GM13977 (cell line): ENCODE measurements at regions not wholly inside any gene's neighbourhood (a gene's known extent, or its start where the extent isn't known, plus 50 kb on each side); places are given as distances from the start of the nearest gene placed in this dataset.

Experiments
- DNase-seq: peaks from one replicate; pipeline ENCODE4 v3.0.0; 2012; ENCODE audit warnings: low spot score
- in situ Hi-C: fragments of 300-500 bp; cut with MboI; formaldehyde crosslinking; loops from one replicate; pipeline ENCODE4 v1.12.0; 2022; ENCODE audit warnings: low sequenced_read_pairs, low pct_unique_long_range_greater_than_20kb, mixed read lengths, inconsistent platforms; ENCODE audit not compliant: unreplicated experiment
- TF ChIP-seq, protein P1 (sequence below): IDR thresholded peaks from 2 replicates; pipeline ENCODE4 v1.5.1; 2012; ENCODE audit warnings: mild to moderate bottlenecking, control low read depth; ENCODE audit not compliant: insufficient read depth; ENCODE audit errors: extremely low read depth, missing control alignments

DNA sequence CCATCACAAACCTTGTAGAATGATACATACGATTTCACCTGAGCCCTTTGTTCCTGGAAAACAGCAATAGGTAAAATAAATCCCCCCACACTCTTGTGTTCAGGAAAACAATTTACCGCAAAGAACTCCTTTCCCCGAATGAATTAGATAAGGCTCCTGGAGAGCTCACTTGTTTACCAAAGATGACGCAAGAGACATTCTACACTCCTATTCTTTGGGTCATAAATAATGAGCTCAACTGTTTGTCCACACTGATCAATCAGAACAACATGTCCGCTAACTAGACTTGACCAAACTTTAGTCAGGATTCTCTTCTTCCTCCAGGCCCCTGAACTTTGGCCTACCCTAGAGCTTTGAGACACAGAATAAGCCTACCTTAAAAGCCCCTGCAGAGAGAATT is 271.9 kb upstream of the OPRM1 start:
- in situ Hi-C loops = no loop called here

GRCh38 chr6:153758516-153758915 is 280.5 kb upstream of the OPRM1 start:
- no peak for DNase-seq
- TF ChIP-seq, protein P1, sequence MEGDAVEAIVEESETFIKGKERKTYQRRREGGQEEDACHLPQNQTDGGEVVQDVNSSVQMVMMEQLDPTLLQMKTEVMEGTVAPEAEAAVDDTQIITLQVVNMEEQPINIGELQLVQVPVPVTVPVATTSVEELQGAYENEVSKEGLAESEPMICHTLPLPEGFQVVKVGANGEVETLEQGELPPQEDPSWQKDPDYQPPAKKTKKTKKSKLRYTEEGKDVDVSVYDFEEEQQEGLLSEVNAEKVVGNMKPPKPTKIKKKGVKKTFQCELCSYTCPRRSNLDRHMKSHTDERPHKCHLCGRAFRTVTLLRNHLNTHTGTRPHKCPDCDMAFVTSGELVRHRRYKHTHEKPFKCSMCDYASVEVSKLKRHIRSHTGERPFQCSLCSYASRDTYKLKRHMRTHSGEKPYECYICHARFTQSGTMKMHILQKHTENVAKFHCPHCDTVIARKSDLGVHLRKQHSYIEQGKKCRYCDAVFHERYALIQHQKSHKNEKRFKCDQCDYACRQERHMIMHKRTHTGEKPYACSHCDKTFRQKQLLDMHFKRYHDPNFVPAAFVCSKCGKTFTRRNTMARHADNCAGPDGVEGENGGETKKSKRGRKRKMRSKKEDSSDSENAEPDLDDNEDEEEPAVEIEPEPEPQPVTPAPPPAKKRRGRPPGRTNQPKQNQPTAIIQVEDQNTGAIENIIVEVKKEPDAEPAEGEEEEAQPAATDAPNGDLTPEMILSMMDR = no peak
- in situ Hi-C loops = no loop called here

More for the DNA sequence above, 271.9 kb upstream of the OPRM1 start:
- DNase-seq = no peak
- TF ChIP-seq, protein P1 = no peak

DNA sequence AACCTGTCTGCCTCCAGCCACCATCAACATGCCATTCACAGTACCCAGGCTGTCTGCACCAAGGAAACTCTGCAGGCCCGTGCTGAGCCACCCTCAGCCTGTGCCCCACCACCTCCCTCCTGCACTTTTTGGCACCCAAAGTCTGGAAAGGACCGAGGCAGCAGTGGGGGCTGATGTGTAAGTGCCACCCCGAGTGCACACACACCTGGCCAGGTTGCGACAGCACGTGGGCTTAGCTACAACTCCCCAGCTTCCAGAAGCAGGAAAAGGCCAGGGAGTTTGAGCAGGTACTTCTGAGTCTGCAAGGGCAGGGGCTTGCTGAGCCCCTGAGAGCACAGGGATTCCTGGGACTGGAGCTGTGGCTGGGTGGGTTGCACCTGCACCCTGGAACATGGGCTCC is 303.3 kb upstream of the OPRM1 start:
- DNase-seq = no peak
- TF ChIP-seq, protein P1 = no peak
- in situ Hi-C loops = no loop called here

- TF ChIP-seq, protein P1 = no peak
- in situ Hi-C loops = no loop called here
- no peak for DNase-seq
These were observed 309.9 kb upstream of the OPRM1 start for GRCh38 chr6:153729189-153729588.

DNA sequence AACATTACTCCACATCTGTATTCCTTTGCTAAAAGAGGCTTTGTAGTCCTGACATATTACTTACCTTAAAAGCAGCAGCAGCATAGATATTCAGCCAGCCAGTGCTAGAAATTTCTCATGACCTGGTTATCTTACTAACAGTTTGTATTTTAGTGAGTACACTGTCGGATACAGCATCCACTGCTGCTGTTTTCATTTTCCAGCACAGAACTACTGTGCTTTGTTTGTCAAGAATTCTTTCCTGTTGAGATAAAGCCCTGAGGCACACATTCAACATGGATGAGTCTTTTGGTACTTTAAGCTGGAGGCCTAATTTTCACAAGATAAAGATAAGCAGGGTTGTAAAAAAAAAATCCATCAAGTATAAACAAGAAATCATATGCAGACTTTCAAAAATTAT is 311.2 kb upstream of the OPRM1 start:
- TF ChIP-seq, protein P1 = no peak
- no peak for DNase-seq
- in situ Hi-C loops = no loop called here

GRCh38 chr6:153725456-153725855 is 313.6 kb upstream of the OPRM1 start:
- in situ Hi-C loops = no loop called here
- TF ChIP-seq, protein P1 = no peak

GRCh38 chr6:153720732-153721131 is 318.3 kb upstream of the OPRM1 start:
- in situ Hi-C loops = no loop called here
- no peak for DNase-seq
- TF ChIP-seq, protein P1 = no peak

More at GRCh38 chr6:153725456-153725855, 313.6 kb upstream of the OPRM1 start:
- DNase-seq = no peak
